K562 (cell line): ENCODE measurements at regions not wholly inside any gene's neighbourhood (a gene's known extent, or its start where the extent isn't known, plus 50 kb on each side); places are given as distances from the start of the nearest gene placed in this dataset.

Experiments used
- ATAC-seq: fragments of 200-7000 bp; cut with Tn5 transposase; 3 replicates; pipeline ENCODE4 v1.9.1; 2020; ENCODE audit warnings: moderate library complexity
- BruUV-seq: library from RNA; stranded (reverse); fragments of 400-500 nt; replicated peaks from 2 replicates; lab custom pipeline; 2021; lab: Mats Ljungman, UMichigan
- CTCF ChIA-PET: fragments of 300-600 bp; formaldehyde crosslinking; extraction: SDS; loops from one replicate; lab custom pipeline; 2021; ENCODE audit warnings: low intra/inter-chr PET ratio; lab: Yijun Ruan, JAX
- POLR2A ChIA-PET: fragments of 300-600, 350-650 bp; sonication (Branson Sonifier 250); formaldehyde crosslinking; extraction: SDS; loops from one replicate; lab custom pipeline; 2021; ENCODE audit warnings: antibody characterized with exemption, inconsistent platforms; lab: Yijun Ruan, JAX
- DNase-seq, 4 experiments: peaks; one replicate each; pipeline versions ENCODE4 v3.0.0 to v3.0.0-alpha.2; 2011 to 2018; ENCODE audit warnings: low spot score in 3 of 4, mixed read lengths in 3 of 4; ENCODE audit errors: extremely low read depth in 1 of 4
- FAIRE-seq: peaks from 2 replicates; lab custom pipeline; 2011; peaks lifted over from hg19 to GRCh38; lab: Jason Lieb, UNC
- H2AFZ ChIP-seq: 2 replicates; pipeline ENCODE4 v1.6.0; 2011; ENCODE audit warnings: low read depth, low read length, control low read depth, inconsistent platforms
- H3K27ac ChIP-seq: fragments of 200-600 bp; 3 replicates; pipeline ENCODE4 v1.8.0; 2011; ENCODE audit warnings: low read depth, mild to moderate bottlenecking, control low read depth, inconsistent platforms, low read length, moderate library complexity, mixed read lengths; ENCODE audit errors: extremely low read depth
- H3K27me3 ChIP-seq, 2 experiments: fragments of 300-600 bp in 1 of 2; 2 replicates in 1 of 2; 3 replicates in 1 of 2; pipeline versions ENCODE4 v1.6.0 to v1.8.0; 2011; ENCODE audit warnings: inconsistent platforms in 2 of 2, low read length in 2 of 2, mild to moderate bottlenecking in 1 of 2, mixed read lengths in 1 of 2, moderate library complexity in 1 of 2; ENCODE audit not compliant: control insufficient read depth in 2 of 2, insufficient read depth in 2 of 2
- H3K36me3 ChIP-seq: fragments of 300-600 bp; 3 replicates; pipeline ENCODE4 v1.8.0; 2011; ENCODE audit warnings: mild to moderate bottlenecking, low read length, inconsistent platforms; ENCODE audit not compliant: control insufficient read depth, insufficient read depth
- H3K4me1 ChIP-seq, 2 experiments: fragments of 200-600 bp in 1 of 2; replicated peaks in 1 of 2; 2 replicates in 1 of 2; 3 replicates in 1 of 2; pipeline versions ENCODE4 v1.5.1 to v1.8.0; 2011; ENCODE audit warnings: inconsistent platforms in 2 of 2, low read length in 2 of 2, mild to moderate bottlenecking in 1 of 2, mixed read lengths in 1 of 2, moderate library complexity in 1 of 2; ENCODE audit not compliant: control insufficient read depth in 2 of 2, insufficient read depth in 2 of 2
- H3K4me2 ChIP-seq: 2 replicates; pipeline ENCODE4 v1.6.1; 2011; ENCODE audit warnings: low read length, control low read depth, inconsistent platforms, mixed read lengths; ENCODE audit not compliant: insufficient read depth
- H3K4me3 ChIP-seq: fragments of 200-600 bp; sonication (generic), shearing (Covaris generic); 2 replicates; pipeline ENCODE4 v1.5.1; 2016; ENCODE audit warnings: control low read depth, inconsistent platforms
- H3K79me2 ChIP-seq: fragments of 200-600 bp; 3 replicates; pipeline ENCODE4 v1.8.0; 2011; ENCODE audit warnings: low read length, inconsistent platforms; ENCODE audit not compliant: control insufficient read depth, insufficient read depth
- H3K9ac ChIP-seq, 2 experiments: 2 replicates each; pipeline versions ENCODE4 v1.6.0 to v1.6.1; 2011; ENCODE audit warnings: low read depth in 2 of 2, low read length in 2 of 2, control low read depth in 1 of 2, inconsistent platforms in 1 of 2, mild to moderate bottlenecking in 1 of 2, mixed read lengths in 1 of 2; ENCODE audit not compliant: insufficient read depth in 1 of 2
- H3K9me1 ChIP-seq: one replicate; pipeline ENCODE4 v1.6.0; 2011; ENCODE audit warnings: inconsistent platforms, mild to moderate bottlenecking, low read length, moderate library complexity; ENCODE audit not compliant: control insufficient read depth, insufficient read depth
- H3K9me3 ChIP-seq: replicated peaks from 2 replicates; pipeline ENCODE4 v1.5.1; 2011; ENCODE audit warnings: low read depth, low read length, inconsistent platforms; ENCODE audit not compliant: control insufficient read depth, insufficient read depth
- H4K20me1 ChIP-seq: replicated peaks from 2 replicates; pipeline ENCODE4 v1.6.1; 2011; ENCODE audit warnings: low read length, inconsistent platforms, mixed read lengths; ENCODE audit not compliant: control insufficient read depth, insufficient read depth
- ARID4B ChIP-seq: sonication (generic); formaldehyde crosslinking; IDR thresholded peaks from 2 replicates; pipeline ENCODE4 v1.8.0; 2022; ENCODE audit warnings: mild to moderate bottlenecking, missing genetic modification reagents
- CREM ChIP-seq: IDR thresholded peaks from 2 replicates; pipeline ENCODE4 v1.6.1; 2014; ENCODE audit warnings: antibody characterized with exemption, low read depth
- FOXK1 ChIP-seq: sonication (generic); formaldehyde crosslinking; IDR thresholded peaks from 2 replicates; pipeline ENCODE4 v1.8.0; 2022; ENCODE audit warnings: missing genetic modification reagents, mild to moderate bottlenecking, borderline replicate concordance
- IRF1 ChIP-seq: sonication (generic); formaldehyde crosslinking; IDR thresholded peaks from 2 replicates; pipeline ENCODE4 v1.8.0; 2022; ENCODE audit warnings: missing genetic modification reagents, mild to moderate bottlenecking, borderline replicate concordance
- MAX ChIP-seq: sonication (generic); formaldehyde crosslinking; IDR thresholded peaks from 2 replicates; pipeline ENCODE4 v1.9.0; 2022; ENCODE audit warnings: mild to moderate bottlenecking, missing genetic modification reagents
- MED1 ChIP-seq: sonication (generic); formaldehyde crosslinking; IDR thresholded peaks from 2 replicates; pipeline ENCODE4 v1.8.1; 2023; ENCODE audit warnings: missing genetic modification reagents, borderline replicate concordance
- PBX2 ChIP-seq, 2 experiments: IDR thresholded peaks in 1 of 2; conservative IDR thresholded peaks in 1 of 2; 2 replicates each; pipeline ENCODE4 v1.6.1; 2016; ENCODE audit warnings: low read depth in 2 of 2, mild to moderate bottlenecking in 1 of 2, missing compliant biosample characterization in 1 of 2, missing genetic modification characterization in 1 of 2, moderate library complexity in 1 of 2
- SFPQ ChIP-seq: fragments of 200-400 bp; formaldehyde crosslinking; IDR thresholded peaks from 2 replicates; pipeline ENCODE4 v1.6.1; 2017; ENCODE audit warnings: mild to moderate bottlenecking, low read depth, low read length, moderate library complexity
- SMARCB1 ChIP-seq: IDR thresholded peaks from 2 replicates; pipeline ENCODE4 v1.6.1; 2011; ENCODE audit warnings: improper control_type of control experiment, low read depth; ENCODE audit not compliant: insufficient read length
- TAF7 ChIP-seq: fragments of 450-650 bp; IDR thresholded peaks from 2 replicates; pipeline ENCODE4 v1.6.1; 2016; ENCODE audit warnings: missing genetic modification characterization, missing compliant biosample characterization
- ZNF408 ChIP-seq: fragments of 250-450 bp; sonication (Bioruptor Pico); IDR thresholded peaks from 2 replicates; pipeline ENCODE4 v1.4.0; 2020; ENCODE audit warnings: low read depth, mild to moderate bottlenecking, moderate library complexity
- ZNF707 ChIP-seq: fragments of 250-450 bp; sonication (Bioruptor Pico); conservative IDR thresholded peaks from 2 replicates; pipeline ENCODE4 v1.8.0; 2022; ENCODE audit warnings: inconsistent platforms, mild to moderate bottlenecking, moderate library complexity
- WGBS: fragments of 100-300 bp; shearing (Covaris generic); methylation state at CpG from one replicate; pipeline ENCODE4 v1.1.6; 2016; ENCODE audit warnings: low coverage, mixed read lengths; ENCODE audit not compliant: insufficient coverage; ENCODE audit errors: missing lambda C conversion rate; 5-methylcytosine and 5-hydroxymethylcytosine counted together
- in situ Hi-C: fragments of 300-500 bp; cut with MboI; formaldehyde crosslinking; loops from 4 replicates; pipeline ENCODE4 v1.15.0; 2018; ENCODE audit warnings: inconsistent platforms, mixed read lengths
- intact Hi-C: fragments of 100-400 bp; cut with micrococcal nuclease; formaldehyde crosslinking; loops from 2 replicates; pipeline ENCODE4 v1.14.2; 2022

DNA sequence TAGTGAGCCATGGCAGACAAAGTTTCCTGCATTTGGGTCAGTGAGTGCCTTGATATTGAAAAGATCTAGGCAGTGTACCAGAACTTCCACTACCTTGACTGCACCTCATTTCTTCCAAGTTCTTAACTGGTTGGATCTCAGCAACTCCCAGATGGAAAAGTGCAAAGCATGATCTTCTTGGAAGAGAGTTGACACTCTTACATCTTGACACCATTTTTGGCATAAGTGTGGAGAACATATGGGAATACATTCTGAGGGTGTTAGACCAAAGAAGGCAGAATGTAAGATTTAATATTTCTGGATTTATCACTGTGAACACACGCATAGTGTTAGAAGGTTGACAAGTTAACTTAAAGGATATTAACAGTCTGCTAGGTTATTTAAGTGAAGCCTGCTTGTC lies 555.1 kb upstream of the CTNND2 start:
- Histone ChIP-seq H3K9me3 (no peaks in the 10 kb centered on the region), H3K4me1 (no peaks in the 10 kb centered on the region), H3K79me2 (no peaks in the 10 kb centered on the region), H3K9me1 (no peaks in the 10 kb centered on the region), H4K20me1 (no peaks in the 10 kb centered on the region), H2AFZ (no peak overlapping the region), H3K27me3 (no peaks in the 10 kb centered on the region), H3K4me3 (no peak overlapping the region), H3K27ac (no peak overlapping the region), H3K9ac (no peak overlapping the region), H3K4me2 (no peak overlapping the region), H3K36me3 (no peaks in the 10 kb centered on the region)
- FAIRE-seq, result no peak
- no TSS peak for BruUV-seq
- ChIA-PET POLR2A (no interaction called here), CTCF (no interaction called here)
- DNase-seq, result no peak
- no peak for ATAC-seq
- WGBS, result 0% methylated on average over 1 of the region's 1 CpG
- in situ Hi-C loops, result no loop called here
- intact Hi-C loops, result no loop called here
- TF ChIP-seq SMARCB1 (no peak), MAX (CRISPR knock-in tag) (no peak), PBX2 (CRISPR knock-in tag; IDR thresholded peaks at IDR 0.05; ENCODE audit: low read depth) (no peak), PBX2 (tag; conservative IDR thresholded peaks at IDR 0.05; ENCODE audit: low read depth) (no peak), CREM (no peak), MED1 (CRISPR knock-in tag) (no peak), ARID4B (CRISPR knock-in tag) (no peak), SFPQ (no peak), IRF1 (CRISPR knock-in tag) (no peak), TAF7 (tag) (no peak), FOXK1 (CRISPR knock-in tag) (no peak), ZNF408 (CRISPR knock-in tag) (no peak), ZNF707 (CRISPR knock-in tag) (no peak)
